ENCODE measurements at regions not wholly inside any gene's neighbourhood (a gene's known extent, or its start where the extent isn't known, plus 50 kb on each side); places are given as distances from the start of the nearest gene placed in this dataset.

- TF ChIP-seq GABPB2 (CRISPR knock-in tag; conservative IDR thresholded peaks at IDR 0.05) (no peak), DPF2 (IDR thresholded peaks at IDR 0.05) (peak; percentile 86), FOS (IDR thresholded peaks at IDR 0.05; ENCODE audit: extremely low read depth, insufficient read length) (no peak), CBX1 (IDR thresholded peaks at IDR 0.05; ENCODE audit: low read depth) (no peak), PHB2 (IDR thresholded peaks at IDR 0.05; ENCODE audit: low read depth) (no peak), NR2F6 (CRISPR knock-in tag; IDR thresholded peaks at IDR 0.05) (no peak), ETV1 (tag; conservative IDR thresholded peaks at IDR 0.05; ENCODE audit: low read depth) (no peak), ZBTB8A (IDR thresholded peaks at IDR 0.05; ENCODE audit: partially characterized antibody) (no peak), TOE1 (IDR thresholded peaks at IDR 0.05; ENCODE audit: borderline replicate concordance) (no peak), TOE1 (CRISPR knock-in tag; IDR thresholded peaks at IDR 0.05; ENCODE audit: borderline replicate concordance, low read depth) (no peak), PML (IDR thresholded peaks at IDR 0.05; ENCODE audit: low read length) (peak; percentile 78), NFYB (IDR thresholded peaks at IDR 0.05; ENCODE audit: extremely low read depth, insufficient read length) (no peak), PPARD (CRISPR knock-in tag; IDR thresholded peaks at IDR 0.05) (no peak), NR3C1 (CRISPR knock-in tag; IDR thresholded peaks at IDR 0.05) (no peak), TBL1XR1 (IDR thresholded peaks at IDR 0.05; ENCODE audit: low read length in 2 of 2) (no peak), MCM5 (IDR thresholded peaks at IDR 0.05; ENCODE audit: low read depth) (no peak), E2F6 (IDR thresholded peaks at IDR 0.05; ENCODE audit: borderline replicate concordance in 1 of 2, extremely low read depth in 1 of 2, insufficient read depth in 1 of 2, insufficient read length in 1 of 2, low read depth in 1 of 2, low read length in 1 of 2, poor library complexity in 1 of 2, severe bottlenecking in 1 of 2) (no peak), C11orf30 (IDR thresholded peaks at IDR 0.05; ENCODE audit: low read depth) (no peak; the same call in 1 of the 2 replicates), SMARCA5 (IDR thresholded peaks at IDR 0.05) (no peak), XRCC5 (IDR thresholded peaks at IDR 0.05; ENCODE audit: low read depth, low read length) (no peak), EWSR1 (IDR thresholded peaks at IDR 0.05; ENCODE audit: borderline replicate concordance, low read depth, partially characterized antibody) (no peak), ZNF133 (CRISPR knock-in tag; IDR thresholded peaks at IDR 0.05) (no peak), FOSL1 (tag; conservative IDR thresholded peaks at IDR 0.05) (no peak; the same call in 1 of the 2 replicates), HDAC3 (IDR thresholded peaks at IDR 0.05; ENCODE audit: borderline replicate concordance, partially characterized antibody) (no peak)
These were observed 379.8 kb downstream of the TSN start (continued) for GRCh38 chr2:122135021-122135937.
